Brain pericyte (primary cell): ENCODE measurements at regions not wholly inside any gene's neighbourhood (a gene's known extent, or its start where the extent isn't known, plus 50 kb on each side); places are given as distances from the start of the nearest gene placed in this dataset.

ENCODE experiments used
- DNase-seq: peaks from one replicate; pipeline ENCODE4 v3.0.0-alpha.2; 2012; ENCODE audit warnings: low read depth, low spot score

DNA sequence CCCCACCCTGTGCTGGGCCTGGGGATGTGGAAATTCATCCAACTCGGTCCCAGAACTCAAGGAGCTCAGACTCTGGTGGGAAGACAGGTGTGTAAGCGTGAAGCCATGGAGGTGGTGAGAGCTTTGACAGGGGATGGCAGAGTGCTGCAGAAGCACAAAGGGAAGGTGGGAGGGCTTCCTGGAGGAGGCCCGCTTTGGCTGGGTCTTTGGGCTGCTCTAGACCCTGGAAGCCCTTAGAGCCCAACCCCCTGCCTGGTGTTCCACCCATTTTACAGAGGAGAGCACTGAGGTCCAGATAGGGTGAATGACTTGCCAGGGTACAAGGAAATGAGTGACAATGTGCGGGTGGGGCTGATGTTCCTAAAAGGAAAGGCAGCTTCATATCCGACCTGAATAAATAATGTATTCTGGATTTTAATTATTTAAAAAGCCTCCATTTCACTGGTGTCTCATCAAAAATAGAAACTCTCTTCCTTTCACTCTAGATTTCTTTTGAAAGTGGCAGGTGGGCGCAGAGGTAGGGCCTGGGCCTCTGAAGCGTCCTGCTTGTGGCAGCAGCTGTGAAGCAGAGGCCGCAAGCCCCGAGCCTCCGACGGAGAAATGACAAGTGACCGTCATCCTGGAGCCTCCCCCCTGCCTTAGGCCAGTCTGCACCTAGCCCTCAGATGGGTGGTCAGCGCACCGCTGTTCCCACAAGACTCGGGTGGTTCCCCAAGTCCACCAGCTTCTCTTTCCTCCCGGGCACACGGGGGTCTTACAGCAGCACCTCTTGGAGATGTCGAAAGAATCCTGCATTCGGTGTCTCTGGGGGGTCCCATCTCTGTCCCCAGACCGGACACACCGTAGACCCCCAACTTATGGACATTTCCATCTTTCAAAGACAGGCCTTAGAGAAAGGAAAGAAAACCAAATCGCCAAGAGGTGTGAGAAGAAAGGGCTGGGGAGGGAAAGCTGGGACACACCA is 71.0 kb upstream of the TAF1B start:
- DNase-seq: no peak

DNA sequence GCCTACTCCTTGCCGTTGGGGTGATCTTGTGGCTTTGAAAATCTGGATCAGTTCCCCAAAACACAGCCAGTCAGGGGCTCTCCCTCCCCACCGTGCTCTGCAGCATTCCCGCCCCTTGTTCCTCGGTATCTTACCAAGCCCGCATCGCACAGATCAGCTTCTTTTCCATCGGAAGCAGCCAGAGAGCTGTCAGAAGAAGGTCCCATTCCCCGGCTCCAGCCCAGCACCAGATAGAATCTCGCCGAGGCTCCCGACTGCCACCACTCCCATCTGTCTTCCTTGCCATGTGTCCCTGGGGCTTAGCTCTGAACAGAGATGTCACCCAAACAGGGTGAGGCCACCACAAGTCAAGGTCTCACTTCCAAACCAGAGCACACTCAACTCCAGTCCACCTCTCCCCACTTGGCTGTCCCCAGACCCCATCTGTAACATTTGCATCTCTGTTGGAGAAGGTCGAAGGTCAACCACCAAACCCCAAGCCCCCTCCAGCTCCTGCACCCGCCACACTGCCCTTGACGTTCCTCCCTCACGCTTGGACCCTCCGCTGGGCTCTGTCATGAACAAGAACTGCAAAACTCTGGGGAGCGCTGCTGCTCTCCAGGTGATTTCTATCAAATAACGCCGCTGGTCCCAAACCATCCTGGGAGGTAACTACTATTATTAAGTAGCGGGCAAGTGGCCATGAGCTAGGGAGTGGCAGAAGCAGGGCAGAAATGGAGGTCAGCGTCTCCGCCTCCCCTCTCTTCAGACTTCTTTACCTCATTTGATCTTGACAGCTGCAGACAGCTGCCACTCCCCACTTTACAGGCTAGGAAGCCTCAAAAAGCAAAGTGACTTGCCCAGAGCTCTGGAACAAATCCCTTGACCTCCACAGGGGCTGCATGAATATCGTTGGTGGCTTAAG is 70.0 kb upstream of the TAF1B start:
- DNase-seq: no peak

DNA sequence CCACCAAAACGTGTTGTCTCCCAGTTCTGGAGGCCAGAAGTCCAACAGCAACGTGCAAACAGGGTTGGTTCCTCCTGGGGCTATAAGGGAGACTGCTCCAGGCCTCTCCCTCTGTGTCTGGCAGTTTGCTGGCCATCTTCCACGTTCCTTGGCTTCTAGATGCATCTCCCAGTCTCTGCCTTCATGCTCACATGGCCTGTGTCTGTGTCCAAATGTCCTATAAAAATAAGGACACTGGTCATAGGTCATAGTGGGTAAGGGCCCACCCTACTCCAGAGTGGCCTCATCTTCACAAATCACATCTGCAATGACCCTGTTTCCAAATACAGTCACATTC is 69.4 kb upstream of the TAF1B start:
- DNase-seq: no peak

DNA sequence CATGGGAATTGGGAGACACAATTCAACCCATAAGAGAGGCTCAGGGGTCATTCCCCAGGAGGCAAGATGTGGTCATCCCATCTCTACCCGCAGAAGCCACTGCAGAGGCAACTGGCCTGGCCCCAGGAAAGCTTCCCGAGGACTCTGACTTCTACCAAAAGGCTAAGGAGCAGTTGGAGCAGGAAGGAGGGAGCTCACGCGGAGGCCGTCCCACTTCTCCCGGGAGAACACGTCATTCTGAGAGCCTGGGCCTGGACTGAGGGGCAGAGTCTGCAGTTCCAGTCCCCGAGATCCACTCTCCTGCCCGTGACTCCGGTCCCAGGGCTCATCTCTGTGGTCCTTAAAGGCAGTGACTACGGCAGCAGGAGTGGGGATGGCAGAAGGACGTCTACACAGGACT is 69.0 kb upstream of the TAF1B start:
- DNase-seq: no peak

DNA sequence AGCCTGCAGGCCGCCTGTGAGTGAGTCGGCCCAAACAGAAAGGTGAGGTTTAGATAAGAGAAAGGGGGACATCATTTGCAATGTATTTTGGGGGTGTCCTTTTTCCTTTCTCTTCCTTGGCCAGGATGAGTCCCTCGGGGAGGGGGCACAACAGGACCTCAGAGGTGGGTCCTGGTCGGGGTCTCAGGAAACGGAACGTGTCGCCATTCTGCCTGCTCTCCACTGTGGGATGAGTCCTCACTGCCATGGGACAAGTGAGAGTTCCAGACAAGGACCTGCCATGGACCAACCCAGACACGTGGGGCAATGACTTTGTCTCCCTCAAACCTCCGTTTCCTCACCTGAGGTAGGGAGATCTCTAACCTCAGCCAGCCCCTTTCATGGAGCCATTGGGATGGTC is 67.9 kb upstream of the TAF1B start:
- DNase-seq: no peak

DNA sequence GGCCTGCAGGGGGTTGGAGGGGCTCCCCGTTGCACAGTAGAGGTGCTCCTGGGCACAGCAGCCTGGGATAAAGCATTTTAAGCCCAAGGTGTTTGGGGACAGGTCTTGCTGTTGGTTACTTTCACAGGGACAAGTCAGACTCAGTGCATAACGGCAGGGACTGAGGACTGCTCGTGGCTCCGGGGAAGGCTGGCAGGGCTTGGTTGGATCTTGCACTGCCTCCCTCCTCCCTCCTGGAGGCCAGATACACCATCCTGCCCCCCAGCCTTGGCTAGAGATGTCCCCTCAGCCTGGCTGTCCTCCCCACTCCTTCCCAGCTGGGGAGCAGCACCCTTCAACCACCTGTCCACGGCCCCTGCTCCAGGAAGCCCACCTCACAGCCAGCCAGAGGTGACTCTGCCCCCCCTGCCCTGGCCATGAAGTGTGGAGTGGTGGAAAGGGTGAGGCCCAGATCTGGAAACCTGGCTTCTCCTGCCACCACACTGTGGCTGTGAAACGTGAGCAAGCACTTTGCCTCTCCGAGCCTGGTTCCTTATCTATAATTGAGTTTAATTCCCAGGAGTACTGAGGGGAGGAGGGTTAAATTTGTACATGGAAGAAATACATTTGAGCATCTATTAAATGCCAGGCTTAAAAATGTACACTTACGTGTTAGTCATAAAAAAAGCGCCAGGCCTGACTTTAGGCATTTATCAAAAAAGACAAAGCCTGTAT is 67.1 kb upstream of the TAF1B start:
- no peak for DNase-seq

DNA sequence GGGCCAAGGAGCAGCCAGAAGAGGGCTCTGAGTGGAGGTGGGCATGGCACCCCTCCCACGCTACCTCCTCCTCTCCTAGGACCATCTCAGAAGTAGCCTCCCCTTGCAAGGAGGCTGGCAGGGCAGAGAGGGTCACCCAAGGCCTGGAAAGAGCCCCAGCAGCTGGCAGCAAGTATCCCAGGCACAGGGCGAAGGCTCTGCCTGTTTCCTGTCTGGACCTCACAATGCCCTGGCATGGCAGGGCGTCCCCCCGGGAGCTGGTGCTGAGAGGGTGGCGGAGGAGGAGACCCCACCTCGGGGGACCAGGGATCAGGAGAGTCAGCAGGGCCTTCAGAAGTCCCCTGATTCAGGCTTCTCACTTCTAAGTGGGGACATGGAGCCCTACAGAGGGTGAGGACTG is 66.2 kb upstream of the TAF1B start:
- no peak for DNase-seq

DNA sequence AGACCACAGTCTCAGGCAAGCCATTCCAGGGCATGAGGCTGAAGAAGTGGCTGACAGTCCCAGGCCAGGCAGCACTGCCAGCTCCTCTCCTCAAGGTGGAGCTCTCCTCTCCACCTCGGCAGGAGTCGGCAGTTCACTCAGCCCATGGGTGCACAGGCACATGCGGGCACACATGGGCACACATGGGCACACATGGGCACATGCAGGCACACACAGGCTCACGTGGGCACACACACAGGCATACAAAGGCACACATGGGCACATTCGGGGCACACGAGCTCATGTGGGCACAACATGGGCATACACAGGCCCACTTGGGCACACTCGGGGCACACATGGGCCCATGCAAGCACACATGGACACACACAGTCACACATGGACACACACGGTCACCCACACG is 65.3 kb upstream of the TAF1B start:
- DNase-seq: no peak

DNA sequence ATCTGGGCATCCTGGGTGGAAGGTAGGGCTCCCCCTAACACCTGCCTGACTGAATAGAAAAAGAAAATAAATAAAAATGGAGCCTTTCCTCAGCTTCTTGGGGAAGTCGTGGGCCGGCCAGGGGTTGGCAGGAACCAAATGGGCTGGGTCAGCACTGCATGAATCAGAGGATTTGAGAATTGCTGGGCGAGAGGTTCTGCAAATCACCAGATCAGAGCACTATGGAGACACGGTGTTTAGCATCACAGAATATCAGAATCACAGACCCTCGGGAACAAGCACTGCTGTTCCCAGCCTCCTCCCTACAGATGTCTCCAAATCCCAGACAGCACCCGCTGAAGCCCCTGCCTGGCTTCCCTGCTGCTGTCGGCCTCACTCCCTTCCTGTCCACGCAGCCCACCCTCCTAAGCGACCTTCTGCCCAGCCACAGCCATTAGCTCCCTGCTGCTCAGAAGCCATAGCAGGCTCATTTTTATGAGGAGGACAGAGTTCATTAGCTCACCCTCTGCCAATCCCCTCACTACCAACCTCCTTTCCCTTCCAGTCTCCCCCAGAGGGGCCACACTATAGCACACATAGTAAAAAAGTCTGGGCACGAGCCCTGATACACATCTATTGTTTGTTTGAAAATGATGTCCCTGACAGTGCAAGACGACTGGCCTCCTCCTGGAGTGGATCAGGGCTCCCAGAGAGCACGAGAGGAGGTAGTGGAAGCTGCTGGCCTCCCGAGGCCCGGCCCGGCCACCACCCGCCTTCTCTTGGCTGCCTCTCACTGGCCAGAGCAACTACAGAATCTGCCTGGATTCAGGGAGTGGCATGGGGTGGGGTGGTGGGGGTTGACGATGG is 64.6 kb upstream of the TAF1B start:
- no peak for DNase-seq

DNA sequence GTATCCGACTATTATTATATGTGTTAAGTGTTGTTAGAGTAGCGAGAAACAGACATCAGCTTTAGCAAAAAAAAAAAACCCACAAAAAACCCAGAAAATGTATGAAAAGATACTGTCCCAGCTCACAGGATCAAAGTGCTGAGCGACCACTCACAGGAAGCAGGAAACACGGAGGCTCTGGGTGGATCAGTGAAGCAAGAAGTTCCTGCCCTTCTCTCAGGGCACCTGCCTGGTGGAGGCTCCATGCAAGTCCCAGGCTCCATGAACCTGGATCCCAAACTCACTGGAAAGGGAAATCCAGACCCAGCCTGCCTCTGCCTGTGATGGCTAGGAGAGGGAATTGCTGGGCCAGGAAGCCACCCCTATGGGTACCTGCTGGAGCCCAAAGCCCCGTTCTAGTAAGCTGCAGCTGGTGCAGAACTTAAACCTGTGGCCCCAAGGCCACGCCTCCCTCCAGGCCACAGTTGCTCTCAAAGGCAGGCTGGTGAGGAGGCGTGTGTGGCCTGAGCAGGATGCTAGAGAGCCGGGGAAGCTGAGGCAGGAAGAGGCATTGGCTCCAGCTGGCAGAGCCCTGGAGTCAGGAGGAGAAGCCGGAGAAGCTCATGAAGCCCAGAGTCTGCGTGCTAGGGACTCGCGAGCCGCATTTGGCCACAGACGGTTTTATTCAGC is 63.5 kb upstream of the TAF1B start:
- DNase-seq: no peak

DNA sequence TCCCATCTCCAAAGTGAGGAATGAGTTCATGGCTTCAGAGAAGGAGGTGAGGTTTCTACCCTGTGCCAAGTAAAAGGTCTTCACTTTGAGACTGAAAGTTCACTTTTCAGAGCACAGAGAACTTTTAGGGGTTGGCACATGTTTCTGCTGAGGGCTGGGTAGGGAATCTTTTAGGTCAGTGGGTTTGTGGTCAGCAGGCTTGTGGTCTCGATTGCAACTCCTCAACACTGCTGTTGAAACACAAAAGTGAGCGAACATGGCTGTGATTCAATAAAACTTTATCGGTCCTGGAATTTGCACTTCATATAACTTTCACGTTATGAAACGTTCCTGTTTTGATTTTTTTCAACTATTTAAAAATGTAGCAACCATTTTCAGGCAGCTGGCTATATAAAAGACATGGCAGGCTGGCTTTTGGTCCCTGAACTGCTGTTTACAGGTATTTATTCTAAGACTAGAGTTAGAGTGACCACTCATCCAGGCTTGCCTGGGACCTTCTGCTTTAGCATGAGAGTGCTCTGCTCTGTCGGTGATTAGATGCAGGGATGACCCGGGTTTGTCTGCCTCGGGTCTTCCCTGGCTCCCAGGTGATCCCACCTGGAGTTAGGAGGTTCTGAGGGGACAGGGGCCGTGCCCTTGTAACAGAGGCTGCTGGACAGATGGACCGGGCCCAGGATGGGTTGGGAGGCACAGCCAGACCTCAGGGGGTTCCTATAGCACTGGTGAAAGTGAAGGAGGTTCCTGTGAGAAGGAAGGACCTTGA is 62.7 kb upstream of the TAF1B start:
- no peak for DNase-seq

DNA sequence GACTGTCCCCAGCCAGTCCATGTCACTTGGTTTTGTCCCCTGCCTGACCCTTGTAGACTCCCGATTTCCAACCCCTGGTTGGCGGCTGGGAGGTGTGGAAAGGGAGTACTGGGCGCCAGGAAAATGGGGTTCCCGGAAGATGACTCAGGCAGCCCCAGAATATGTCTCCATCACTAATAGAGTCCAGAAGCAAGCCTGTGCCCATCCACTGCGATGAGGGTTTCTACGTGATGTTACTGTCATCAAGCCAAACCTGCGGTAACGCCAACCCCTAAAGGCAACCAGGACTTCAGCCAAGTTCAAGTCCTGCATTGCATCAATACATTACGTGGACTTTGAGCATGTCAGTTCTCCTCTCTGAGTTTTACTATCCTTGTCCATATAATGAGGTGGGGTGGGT is 62.0 kb upstream of the TAF1B start:
- no peak for DNase-seq

DNA sequence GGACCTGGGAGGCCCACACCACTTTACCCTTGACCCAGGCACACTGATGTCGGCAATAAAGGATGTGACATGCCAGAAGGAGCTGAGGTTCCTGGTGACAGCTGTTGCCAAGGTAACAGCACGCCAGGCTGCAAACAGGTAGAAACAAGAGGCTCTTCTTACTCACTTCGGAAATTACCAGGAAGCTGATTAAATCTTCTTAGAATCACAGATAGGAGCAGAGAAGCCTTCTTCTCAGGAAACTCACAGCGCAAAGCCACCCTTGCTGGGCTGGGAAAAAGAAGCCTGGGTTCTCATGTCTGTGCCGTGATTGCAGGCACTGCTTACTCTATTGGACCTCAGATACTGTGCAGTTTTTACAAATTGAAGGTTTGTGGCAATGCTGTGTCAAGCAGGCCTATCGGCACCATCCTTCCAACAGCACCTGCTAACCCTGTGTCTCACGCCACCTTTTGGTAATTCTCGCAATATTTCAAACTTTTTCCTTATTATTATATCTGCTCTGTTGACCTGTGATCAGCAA is 61.0 kb upstream of the TAF1B start:
- no peak for DNase-seq

DNA sequence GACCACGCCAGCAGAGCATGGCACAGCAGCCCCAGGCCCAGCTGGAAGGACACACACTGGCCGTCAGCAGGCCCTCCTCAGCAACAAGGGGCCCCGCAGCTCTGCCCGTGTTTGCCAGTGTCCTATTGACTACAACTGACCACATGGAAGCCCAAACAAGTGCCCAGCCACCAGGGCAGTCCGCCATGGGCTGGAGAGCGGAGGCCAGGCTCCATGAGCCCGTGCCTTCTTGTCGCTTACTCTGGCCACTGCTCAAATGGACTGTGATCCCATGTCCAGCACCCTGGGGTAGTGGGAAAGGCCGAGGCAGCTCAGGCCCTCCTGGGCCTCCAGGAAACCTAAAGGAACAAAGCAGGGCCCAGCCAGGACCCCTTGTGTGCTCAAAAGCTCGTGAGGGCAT is 53.9 kb upstream of the TAF1B start:
- no peak for DNase-seq

DNA sequence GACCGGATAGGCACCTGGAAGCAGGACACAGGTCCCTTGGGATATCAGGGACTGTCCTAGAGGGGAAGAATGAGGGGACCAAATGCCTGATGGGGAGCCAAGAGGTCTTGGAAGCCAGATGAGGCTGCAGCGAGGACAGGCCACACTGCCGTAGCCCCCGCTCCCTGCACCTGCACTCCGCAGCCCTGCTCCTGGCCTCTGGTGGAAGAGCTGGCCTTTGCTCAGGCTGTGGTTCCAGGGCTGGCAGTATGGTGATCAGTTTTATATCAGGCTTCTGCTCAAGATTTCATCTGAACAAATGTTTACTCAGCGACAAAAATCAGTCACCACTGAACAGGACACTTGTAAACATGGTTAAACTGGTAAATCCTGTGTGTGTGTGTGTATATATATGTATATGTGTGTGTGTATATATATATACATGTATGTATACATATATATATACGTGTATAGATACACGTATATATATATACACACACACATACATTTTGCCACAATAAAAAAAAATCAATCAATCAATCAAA is 52.5 kb upstream of the TAF1B start:
- DNase-seq: no peak

DNA sequence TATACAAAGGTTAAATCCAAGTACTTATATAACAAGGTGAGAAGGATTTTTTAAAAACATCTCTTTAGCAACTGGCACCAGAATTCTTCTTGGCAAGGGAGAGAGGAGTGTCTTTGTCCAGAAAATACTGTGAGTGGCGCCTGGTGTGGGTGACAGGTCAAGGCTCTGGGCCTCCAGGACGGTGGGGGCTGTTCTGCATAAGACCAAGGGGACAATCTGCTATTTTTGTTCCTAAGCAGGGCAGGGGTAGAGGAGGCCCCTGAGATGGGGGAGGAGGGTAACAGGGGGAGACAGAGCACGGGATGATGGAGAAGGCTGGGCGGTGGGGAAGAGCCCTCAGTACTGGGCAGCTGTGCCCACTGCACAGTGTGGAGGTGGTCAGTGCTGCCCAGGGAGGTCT is 51.6 kb upstream of the TAF1B start:
- DNase-seq: no peak

DNA sequence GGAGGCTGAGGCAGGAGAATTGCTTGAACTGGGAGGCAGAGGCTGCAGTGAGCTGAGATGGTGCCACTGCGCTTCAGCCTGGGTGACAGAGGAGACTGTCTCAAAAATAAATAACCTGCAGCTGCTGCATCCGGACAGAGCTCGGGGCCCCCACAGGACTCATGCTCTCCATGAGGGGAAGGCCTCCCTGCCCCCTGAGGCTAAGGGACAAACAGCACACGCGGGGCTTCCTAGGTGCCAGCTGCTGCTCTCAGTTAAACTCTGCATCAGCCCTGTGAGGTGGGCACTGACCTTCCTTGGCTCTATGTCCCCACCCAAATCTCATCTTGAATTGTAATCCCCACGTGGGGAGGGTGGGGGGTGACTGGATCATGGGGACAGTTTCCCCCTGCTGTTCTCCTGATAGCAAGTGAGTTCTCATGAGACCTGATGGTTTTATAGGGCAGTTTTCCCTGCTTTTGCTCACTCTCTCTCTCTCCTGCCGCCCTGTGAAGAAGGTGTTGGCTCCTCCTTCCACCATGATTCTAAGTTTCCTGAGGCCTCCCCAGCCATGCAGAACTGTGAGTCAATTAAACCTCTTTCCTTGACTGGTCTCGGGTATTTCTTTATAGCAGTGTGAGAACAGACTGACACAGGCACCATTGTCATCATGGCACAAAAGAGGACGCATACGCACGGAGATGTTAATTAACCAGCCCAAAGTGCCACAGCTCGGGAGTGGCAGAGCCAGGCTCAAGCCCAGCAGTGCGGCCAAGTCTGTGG is 49.9 kb upstream of the TAF1B start:
- DNase-seq: no peak
